ENCODE measurements at regions not wholly inside any gene's neighbourhood (a gene's known extent, or its start where the extent isn't known, plus 50 kb on each side); places are given as distances from the start of the nearest gene placed in this dataset.

DNA sequence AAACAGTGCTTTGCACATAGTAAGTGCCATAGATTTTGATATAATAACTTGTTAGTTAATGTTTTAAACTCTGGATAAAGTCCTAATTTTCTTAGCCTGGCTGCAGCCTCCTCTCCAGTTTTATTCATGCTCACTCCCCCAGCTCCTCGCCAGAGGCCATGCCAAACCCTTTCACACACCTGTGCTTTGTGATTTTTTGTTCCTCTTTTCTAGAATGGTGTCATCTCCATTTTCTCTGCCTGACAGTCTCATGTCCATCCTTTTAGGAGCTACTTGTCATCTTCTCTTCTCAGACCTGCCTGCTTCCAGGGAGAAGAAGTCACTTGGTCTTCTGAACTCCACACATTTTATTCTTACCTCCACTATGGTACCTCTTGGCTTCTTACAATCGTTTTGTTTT is 55.8 kb upstream of the SPATA13 start:
- no peak for TF ChIP-seq EP300 (IDR thresholded peaks at IDR 0.05)
- TF ChIP-seq, protein P1, sequence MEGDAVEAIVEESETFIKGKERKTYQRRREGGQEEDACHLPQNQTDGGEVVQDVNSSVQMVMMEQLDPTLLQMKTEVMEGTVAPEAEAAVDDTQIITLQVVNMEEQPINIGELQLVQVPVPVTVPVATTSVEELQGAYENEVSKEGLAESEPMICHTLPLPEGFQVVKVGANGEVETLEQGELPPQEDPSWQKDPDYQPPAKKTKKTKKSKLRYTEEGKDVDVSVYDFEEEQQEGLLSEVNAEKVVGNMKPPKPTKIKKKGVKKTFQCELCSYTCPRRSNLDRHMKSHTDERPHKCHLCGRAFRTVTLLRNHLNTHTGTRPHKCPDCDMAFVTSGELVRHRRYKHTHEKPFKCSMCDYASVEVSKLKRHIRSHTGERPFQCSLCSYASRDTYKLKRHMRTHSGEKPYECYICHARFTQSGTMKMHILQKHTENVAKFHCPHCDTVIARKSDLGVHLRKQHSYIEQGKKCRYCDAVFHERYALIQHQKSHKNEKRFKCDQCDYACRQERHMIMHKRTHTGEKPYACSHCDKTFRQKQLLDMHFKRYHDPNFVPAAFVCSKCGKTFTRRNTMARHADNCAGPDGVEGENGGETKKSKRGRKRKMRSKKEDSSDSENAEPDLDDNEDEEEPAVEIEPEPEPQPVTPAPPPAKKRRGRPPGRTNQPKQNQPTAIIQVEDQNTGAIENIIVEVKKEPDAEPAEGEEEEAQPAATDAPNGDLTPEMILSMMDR (IDR thresholded peaks at IDR 0.05) = no peak

Data from upper lobe of left lung (tissue), 4 donors.